GM23338 (cell line): ENCODE measurements at regions not wholly inside any gene's neighbourhood (a gene's known extent, or its start where the extent isn't known, plus 50 kb on each side); places are given as distances from the start of the nearest gene placed in this dataset.

Experiments
- ATAC-seq: fragments of 200-7000 bp; cut with Tn5 transposase; 3 replicates; pipeline ENCODE4 v1.9.1; 2020
- DNase-seq: peaks from one replicate; pipeline ENCODE4 v3.0.0-alpha.2; 2015; ENCODE audit warnings: low spot score
- H2AFZ ChIP-seq: fragments of 200-600 bp; sonication (generic); 2 replicates; pipeline ENCODE4 v1.8.0; 2016; ENCODE audit warnings: antibody characterized with exemption, mild to moderate bottlenecking, moderate library complexity
- H3F3A ChIP-seq: fragments of 200-600 bp; sonication (generic); replicated peaks from 2 replicates; pipeline ENCODE4 v1.8.0; 2017; ENCODE audit warnings: antibody characterized with exemption, mixed run types, low read depth
- H3K27ac ChIP-seq: fragments of 200-600 bp; sonication (generic); 2 replicates; pipeline ENCODE4 v1.6.1; 2016; ENCODE audit warnings: low read depth
- H3K27me3 ChIP-seq: fragments of 200-600 bp; sonication (generic); 2 replicates; pipeline ENCODE4 v1.8.0; 2016; ENCODE audit warnings: mild to moderate bottlenecking, mixed run types, moderate library complexity; ENCODE audit not compliant: insufficient read depth
- H3K36me3 ChIP-seq: fragments of 200-600 bp; sonication (generic); 2 replicates; pipeline ENCODE4 v1.8.0; 2016; ENCODE audit warnings: mild to moderate bottlenecking; ENCODE audit not compliant: insufficient read depth
- H3K4me1 ChIP-seq: fragments of 200-600 bp; sonication (generic); 2 replicates; pipeline ENCODE4 v1.8.0; 2016; ENCODE audit warnings: mild to moderate bottlenecking, moderate library complexity; ENCODE audit not compliant: insufficient read depth
- H3K4me2 ChIP-seq: fragments of 200-600 bp; sonication (generic); 2 replicates; pipeline ENCODE4 v1.7.1; 2017; ENCODE audit warnings: mixed run types
- H3K4me3 ChIP-seq: fragments of 200-600 bp; sonication (generic); 2 replicates; pipeline ENCODE4 v1.6.1; 2016; ENCODE audit warnings: mixed run types
- H3K79me2 ChIP-seq: fragments of 200-600 bp; sonication (generic); replicated peaks from 2 replicates; pipeline ENCODE4 v1.8.0; 2017; ENCODE audit warnings: mild to moderate bottlenecking; ENCODE audit not compliant: insufficient read depth
- H3K9me2 ChIP-seq: fragments of 200-600 bp; sonication (generic); 2 replicates; pipeline ENCODE4 v1.8.0; 2017; ENCODE audit not compliant: insufficient read depth
- H4K20me1 ChIP-seq: fragments of 200-600 bp; sonication (generic); replicated peaks from 2 replicates; pipeline ENCODE4 v1.8.0; 2017; ENCODE audit warnings: mild to moderate bottlenecking; ENCODE audit not compliant: insufficient read depth
- H3K27ac Mint-ChIP-seq: 2 replicates; pipeline ENCODE4 v1.8.0; 2020; ENCODE audit warnings: inconsistent platforms, mild to moderate bottlenecking, moderate library complexity, mixed read lengths
- H3K27me3 Mint-ChIP-seq: 3 replicates; pipeline ENCODE4 v1.8.0; 2022; ENCODE audit warnings: low read depth, mild to moderate bottlenecking, moderate library complexity, mixed read lengths, inconsistent platforms; ENCODE audit not compliant: insufficient read depth, poor library complexity
- H3K36me3 Mint-ChIP-seq: 3 replicates; pipeline ENCODE4 v1.8.0; 2021; ENCODE audit warnings: low read depth, mild to moderate bottlenecking, inconsistent platforms, moderate library complexity, mixed read lengths
- H3K4me1 Mint-ChIP-seq: 3 replicates; pipeline ENCODE4 v1.8.0; 2020; ENCODE audit warnings: mild to moderate bottlenecking, inconsistent platforms, mixed read lengths
- H3K4me3 Mint-ChIP-seq: 3 replicates; pipeline ENCODE4 v1.8.0; 2021; ENCODE audit warnings: moderate library complexity, mild to moderate bottlenecking, inconsistent platforms, mixed read lengths
- H3K9me3 Mint-ChIP-seq: 3 replicates; pipeline ENCODE4 v1.8.0; 2020; ENCODE audit warnings: moderate library complexity, mild to moderate bottlenecking, inconsistent platforms, mixed read lengths
- CREB1 ChIP-seq: fragments of 250-450 bp; sonication (Bioruptor Pico); IDR thresholded peaks from 2 replicates; pipeline ENCODE4 v1.5.0; 2020; ENCODE audit warnings: low read depth, mild to moderate bottlenecking, moderate library complexity
- EZH2 ChIP-seq: fragments of 200-600 bp; sonication (generic); IDR thresholded peaks from one replicate; pipeline ENCODE4 v1.8.0; 2017; ENCODE audit warnings: antibody characterized with exemption, mild to moderate bottlenecking, low read depth; ENCODE audit not compliant: unreplicated experiment
- EZH2phosphoT487 ChIP-seq: fragments of 200-600 bp; sonication (generic); IDR thresholded peaks from one replicate; pipeline ENCODE4 v1.8.1; 2018; ENCODE audit warnings: antibody characterized with exemption; ENCODE audit not compliant: unreplicated experiment
- JUNB ChIP-seq: IDR thresholded peaks from one replicate; pipeline ENCODE4 v1.6.1; 2016; ENCODE audit warnings: antibody characterized with exemption; ENCODE audit not compliant: unreplicated experiment
- NANOG ChIP-seq: IDR thresholded peaks from 2 replicates; pipeline ENCODE4 v1.6.1; 2016; ENCODE audit warnings: antibody characterized with exemption, borderline replicate concordance
- POLR2AphosphoS5 ChIP-seq: IDR thresholded peaks from 2 replicates; pipeline ENCODE4 v1.6.1; 2016; ENCODE audit warnings: antibody characterized with exemption, low read depth
- STAT1 ChIP-seq: IDR thresholded peaks from one replicate; pipeline ENCODE4 v1.6.1; 2016; ENCODE audit warnings: antibody characterized with exemption; ENCODE audit not compliant: unreplicated experiment
- ZNF114 ChIP-seq: fragments of 250-450 bp; sonication (Bioruptor Pico); IDR thresholded peaks from 2 replicates; pipeline ENCODE4 v1.5.0; 2020; ENCODE audit warnings: mild to moderate bottlenecking, moderate library complexity
- ZNF462 ChIP-seq: fragments of 250-450 bp; sonication (Bioruptor Pico); IDR thresholded peaks from 2 replicates; pipeline ENCODE4 v1.5.0; 2020; ENCODE audit warnings: mild to moderate bottlenecking, moderate library complexity
- TF ChIP-seq, protein P1 (sequence below), 2 experiments: fragments of 200-600 bp in 1 of 2; sonication (generic) in 1 of 2; conservative IDR thresholded peaks; 2 replicates each; pipeline versions ENCODE4 v1.5.1 to v1.6.1; 2016 to 2017; ENCODE audit warnings: antibody characterized with exemption in 2 of 2, low read depth in 2 of 2, mild to moderate bottlenecking in 2 of 2, moderate library complexity in 1 of 2
- TF ChIP-seq, protein P2 (sequence below): IDR thresholded peaks from 2 replicates; pipeline ENCODE4 v1.6.1; 2016; ENCODE audit warnings: antibody characterized with exemption

- H3K4me3 Mint-ChIP-seq: no peak overlapping the region
- Histone ChIP-seq H3K27me3 (no peaks in the 10 kb centered on the region), H3K4me2 (peak overlapping the region; percentile 48; the same call in 1 of the 2 replicates), H3K9me2 (no peaks in the 10 kb centered on the region), H3K36me3 (no peaks in the 10 kb centered on the region), H3K79me2 (no peaks in the 10 kb centered on the region), H4K20me1 (no peaks in the 10 kb centered on the region), H3K4me1 (peaks cover 22% of the 10 kb centered on the region), H3K27ac (no peak overlapping the region), H2AFZ (peak overlapping the region; percentile 23; the same call in 1 of the 2 replicates), H3K4me3 (no peak overlapping the region), H3F3A (no peaks in the 10 kb centered on the region)
- H3K27me3 Mint-ChIP-seq: peaks cover 4% of the 10 kb centered on the region
- DNase-seq (peak; percentile 35), ATAC-seq (peak; percentile 55; the same call in 2 of the 3 replicates)
- TF ChIP-seq, protein P1, sequence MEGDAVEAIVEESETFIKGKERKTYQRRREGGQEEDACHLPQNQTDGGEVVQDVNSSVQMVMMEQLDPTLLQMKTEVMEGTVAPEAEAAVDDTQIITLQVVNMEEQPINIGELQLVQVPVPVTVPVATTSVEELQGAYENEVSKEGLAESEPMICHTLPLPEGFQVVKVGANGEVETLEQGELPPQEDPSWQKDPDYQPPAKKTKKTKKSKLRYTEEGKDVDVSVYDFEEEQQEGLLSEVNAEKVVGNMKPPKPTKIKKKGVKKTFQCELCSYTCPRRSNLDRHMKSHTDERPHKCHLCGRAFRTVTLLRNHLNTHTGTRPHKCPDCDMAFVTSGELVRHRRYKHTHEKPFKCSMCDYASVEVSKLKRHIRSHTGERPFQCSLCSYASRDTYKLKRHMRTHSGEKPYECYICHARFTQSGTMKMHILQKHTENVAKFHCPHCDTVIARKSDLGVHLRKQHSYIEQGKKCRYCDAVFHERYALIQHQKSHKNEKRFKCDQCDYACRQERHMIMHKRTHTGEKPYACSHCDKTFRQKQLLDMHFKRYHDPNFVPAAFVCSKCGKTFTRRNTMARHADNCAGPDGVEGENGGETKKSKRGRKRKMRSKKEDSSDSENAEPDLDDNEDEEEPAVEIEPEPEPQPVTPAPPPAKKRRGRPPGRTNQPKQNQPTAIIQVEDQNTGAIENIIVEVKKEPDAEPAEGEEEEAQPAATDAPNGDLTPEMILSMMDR (conservative IDR thresholded peaks at IDR 0.05; ENCODE audit: low read depth in 2 of 2): 0 out of 4 replicates have a peak, but pooled peaks of 1 of the 2 experiments have one; percentile 13
- TF ChIP-seq ZNF114 (CRISPR knock-in tag): no peak
- peaks cover 3% of the 10 kb centered on the region; the same call in 1 of the 3 replicates for H3K36me3 Mint-ChIP-seq
- H3K4me1 Mint-ChIP-seq: peaks cover 32% of the 10 kb centered on the region
- peaks cover 7% of the 10 kb centered on the region; the same call in 2 of the 3 replicates for H3K9me3 Mint-ChIP-seq
- no peak overlapping the region for H3K27ac Mint-ChIP-seq
Observed at GRCh38 chr5:174916227-174916626, 191.8 kb downstream of the MSX2 start.

DNA sequence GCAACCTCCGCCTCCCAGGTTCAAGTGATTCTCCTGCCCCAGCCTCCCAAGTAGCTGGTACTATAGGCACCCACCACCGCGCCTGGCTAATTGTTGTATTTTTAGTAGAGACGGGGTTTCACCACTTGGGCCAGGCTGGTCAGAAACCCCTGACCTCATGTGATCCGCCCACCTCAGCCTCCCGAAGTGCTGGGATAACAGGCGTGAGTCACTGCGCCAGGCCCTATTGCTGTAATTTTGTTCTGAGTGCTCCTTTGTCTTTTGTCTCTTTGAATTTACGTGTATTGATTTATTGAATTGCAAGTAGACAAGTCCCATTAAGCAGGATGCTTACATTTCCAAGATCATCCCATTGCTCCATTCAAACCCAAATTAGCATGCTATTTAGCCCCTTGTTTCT lies 186.7 kb downstream of the MSX2 start:
- Histone ChIP-seq H3K4me1 (peaks cover 2% of the 10 kb centered on the region; the same call in 1 of the 2 replicates), H4K20me1 (no peaks in the 10 kb centered on the region), H3K4me3 (no peak overlapping the region), H2AFZ (no peak overlapping the region), H3K27ac (no peak overlapping the region), H3K9me2 (no peaks in the 10 kb centered on the region), H3K79me2 (no peaks in the 10 kb centered on the region), H3K4me2 (no peak overlapping the region), H3K36me3 (no peaks in the 10 kb centered on the region), H3K27me3 (no peaks in the 10 kb centered on the region), H3F3A (no peaks in the 10 kb centered on the region)
- peaks cover 2% of the 10 kb centered on the region for H3K27me3 Mint-ChIP-seq
- DNase-seq: no peak
- H3K27ac Mint-ChIP-seq: no peak overlapping the region
- H3K4me3 Mint-ChIP-seq: no peak overlapping the region
- no peaks in the 10 kb centered on the region for H3K9me3 Mint-ChIP-seq
- peaks cover 4% of the 10 kb centered on the region; the same call in 2 of the 3 replicates for H3K4me1 Mint-ChIP-seq
- ATAC-seq: no peak
- H3K36me3 Mint-ChIP-seq: no peaks in the 10 kb centered on the region
- TF ChIP-seq ZNF462 (CRISPR knock-in tag): no peak
- no peak for TF ChIP-seq NANOG
- no peak for TF ChIP-seq POLR2AphosphoS5
- TF ChIP-seq, protein P1 (conservative IDR thresholded peaks at IDR 0.05; ENCODE audit: low read depth in 2 of 2): no peak
- TF ChIP-seq EZH2phosphoT487: no peak
- TF ChIP-seq STAT1: no peak
- TF ChIP-seq, protein P2, sequence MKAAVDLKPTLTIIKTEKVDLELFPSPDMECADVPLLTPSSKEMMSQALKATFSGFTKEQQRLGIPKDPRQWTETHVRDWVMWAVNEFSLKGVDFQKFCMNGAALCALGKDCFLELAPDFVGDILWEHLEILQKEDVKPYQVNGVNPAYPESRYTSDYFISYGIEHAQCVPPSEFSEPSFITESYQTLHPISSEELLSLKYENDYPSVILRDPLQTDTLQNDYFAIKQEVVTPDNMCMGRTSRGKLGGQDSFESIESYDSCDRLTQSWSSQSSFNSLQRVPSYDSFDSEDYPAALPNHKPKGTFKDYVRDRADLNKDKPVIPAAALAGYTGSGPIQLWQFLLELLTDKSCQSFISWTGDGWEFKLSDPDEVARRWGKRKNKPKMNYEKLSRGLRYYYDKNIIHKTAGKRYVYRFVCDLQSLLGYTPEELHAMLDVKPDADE: no peak
- no peak for TF ChIP-seq EZH2
- no peak for TF ChIP-seq CREB1 (CRISPR knock-in tag)
- no peak for TF ChIP-seq ZNF114 (CRISPR knock-in tag)
- TF ChIP-seq JUNB: no peak
